ENCODE measurements at regions not wholly inside any gene's neighbourhood (a gene's known extent, or its start where the extent isn't known, plus 50 kb on each side); places are given as distances from the start of the nearest gene placed in this dataset.

- TF ChIP-seq CTCF (IDR thresholded peaks at IDR 0.05; ENCODE audit: poor library complexity) (no peak), EZH2 (IDR thresholded peaks at IDR 0.05; ENCODE audit: borderline replicate concordance) (no peak)
These were observed 558.9 kb upstream of the WWC1 start for GRCh38 chr5:167732499-167732898.

All from hepatocyte (in vitro differentiated cells).